ENCODE measurements at regions not wholly inside any gene's neighbourhood (a gene's known extent, or its start where the extent isn't known, plus 50 kb on each side); places are given as distances from the start of the nearest gene placed in this dataset.

GRCh38 chr6:98443633-98444032 is 390.7 kb upstream of the POU3F2 start:
- no peak for TF ChIP-seq CTCF (conservative IDR thresholded peaks at IDR 0.05; ENCODE audit: low read depth, low read length)
- DNase-seq (ENCODE audit: low read depth) = no peak
- H3K4me3 ChIP-seq (ENCODE audit: low read depth, low read length) = no peak overlapping the region

- no peak for TF ChIP-seq CTCF (conservative IDR thresholded peaks at IDR 0.05; ENCODE audit: low read depth, low read length)
- H3K4me3 ChIP-seq (ENCODE audit: low read depth, low read length) = no peak overlapping the region
- no peak for DNase-seq (ENCODE audit: low read depth)
Observed at GRCh38 chr6:98452685-98453084, 381.7 kb upstream of the POU3F2 start.

GRCh38 chr6:98454809-98455322 is 379.5 kb upstream of the POU3F2 start:
- no peak for DNase-seq (ENCODE audit: low read depth)
- TF ChIP-seq CTCF (conservative IDR thresholded peaks at IDR 0.05; ENCODE audit: low read depth, low read length) = no peak
- H3K4me3 ChIP-seq (ENCODE audit: low read depth, low read length) = no peak overlapping the region

GRCh38 chr6:98458708-98459107 is 375.7 kb upstream of the POU3F2 start:
- TF ChIP-seq CTCF (conservative IDR thresholded peaks at IDR 0.05; ENCODE audit: low read depth, low read length) = no peak
- no peak for DNase-seq (ENCODE audit: low read depth)
- no peak overlapping the region for H3K4me3 ChIP-seq (ENCODE audit: low read depth, low read length)

GRCh38 chr6:98463038-98464000 is 371.1 kb upstream of the POU3F2 start:
- no peak overlapping the region for H3K4me3 ChIP-seq (ENCODE audit: low read depth, low read length)
- DNase-seq (ENCODE audit: low read depth) = no peak
- no peak for TF ChIP-seq CTCF (conservative IDR thresholded peaks at IDR 0.05; ENCODE audit: low read depth, low read length)

GRCh38 chr6:98467091-98467490 is 367.3 kb upstream of the POU3F2 start:
- no peak for DNase-seq (ENCODE audit: low read depth)
- no peak overlapping the region for H3K4me3 ChIP-seq (ENCODE audit: low read depth, low read length)
- TF ChIP-seq CTCF (conservative IDR thresholded peaks at IDR 0.05; ENCODE audit: low read depth, low read length) = no peak

Data from choroid plexus epithelial cell (primary cell).